Adipocyte (in vitro differentiated cells): ENCODE measurements at regions not wholly inside any gene's neighbourhood (a gene's known extent, or its start where the extent isn't known, plus 50 kb on each side); places are given as distances from the start of the nearest gene placed in this dataset.
"Not testable (repeated sequence)": the region's sequence is repeated elsewhere in the genome, so short reads cannot be mapped to it uniquely, and the experiment has no call there.

ENCODE experiments used
- DNase-seq: peaks from one replicate; pipeline ENCODE4 v3.0.0-alpha.2; 2015; ENCODE audit warnings: low read depth
- H3K27me3 ChIP-seq: replicated peaks from 2 replicates; pipeline ENCODE4 v1.7.0; 2013; ENCODE audit warnings: mild to moderate bottlenecking, low read length, moderate library complexity; ENCODE audit not compliant: control insufficient read depth, insufficient read depth
- H3K36me3 ChIP-seq: 2 replicates; pipeline ENCODE4 v1.7.0; 2013; ENCODE audit warnings: low read length, mild to moderate bottlenecking, moderate library complexity; ENCODE audit not compliant: control insufficient read depth, insufficient read depth, severe bottlenecking
- H3K4me1 ChIP-seq: 2 replicates; pipeline ENCODE4 v1.7.0; 2013; ENCODE audit warnings: mild to moderate bottlenecking, low read length, moderate library complexity; ENCODE audit not compliant: control insufficient read depth, insufficient read depth
- H3K4me3 ChIP-seq: 2 replicates; pipeline ENCODE4 v1.7.0; 2013; ENCODE audit warnings: mild to moderate bottlenecking, low read length, moderate library complexity
- H3K9ac ChIP-seq: 2 replicates; pipeline ENCODE4 v1.7.0; 2013; ENCODE audit warnings: mild to moderate bottlenecking, low read length, moderate library complexity
- H3K9me3 ChIP-seq: 2 replicates; pipeline ENCODE4 v1.7.0; 2013; ENCODE audit warnings: mild to moderate bottlenecking, low read length, moderate library complexity; ENCODE audit not compliant: control insufficient read depth

GRCh38 chr11:3468963-3469362 lies 90.0 kb upstream of the ZNF195 start:
- H3K36me3 ChIP-seq, H3K27me3 ChIP-seq, H3K4me1 ChIP-seq, DNase-seq, H3K9me3 ChIP-seq, H3K4me3 ChIP-seq, H3K9ac ChIP-seq: not testable (repeated sequence)

GRCh38 chr11:3467599-3467998 lies 88.7 kb upstream of the ZNF195 start:
- H3K27me3 ChIP-seq, H3K9me3 ChIP-seq, H3K9ac ChIP-seq, H3K36me3 ChIP-seq, DNase-seq, H3K4me3 ChIP-seq, H3K4me1 ChIP-seq: not testable (repeated sequence)

GRCh38 chr11:3455666-3456065 lies 76.7 kb upstream of the ZNF195 start:
- DNase-seq, H3K9me3 ChIP-seq, H3K4me1 ChIP-seq, H3K27me3 ChIP-seq, H3K9ac ChIP-seq, H3K36me3 ChIP-seq, H3K4me3 ChIP-seq: not testable (repeated sequence)

- peak; percentile 66 for DNase-seq
- not testable (repeated sequence) for H3K36me3 ChIP-seq, H3K4me3 ChIP-seq, H3K4me1 ChIP-seq, H3K27me3 ChIP-seq, H3K9me3 ChIP-seq, H3K9ac ChIP-seq
Measured at GRCh38 chr11:3454844-3455243, 75.9 kb upstream of the ZNF195 start.

GRCh38 chr11:3453596-3454256 lies 74.8 kb upstream of the ZNF195 start:
- H3K4me3 ChIP-seq, H3K4me1 ChIP-seq, DNase-seq, H3K36me3 ChIP-seq, H3K9ac ChIP-seq, H3K27me3 ChIP-seq, H3K9me3 ChIP-seq: not testable (repeated sequence)

GRCh38 chr11:3450822-3451221 lies 71.9 kb upstream of the ZNF195 start:
- not testable (repeated sequence) for DNase-seq, H3K9ac ChIP-seq, H3K4me1 ChIP-seq

GRCh38 chr11:3445535-3445934 lies 66.6 kb upstream of the ZNF195 start:
- not testable (repeated sequence) for DNase-seq, H3K4me3 ChIP-seq, H3K9me3 ChIP-seq, H3K27me3 ChIP-seq, H3K9ac ChIP-seq, H3K4me1 ChIP-seq, H3K36me3 ChIP-seq

More at GRCh38 chr11:3450822-3451221, 71.9 kb upstream of the ZNF195 start:
- not testable (repeated sequence) for H3K4me3 ChIP-seq, H3K9me3 ChIP-seq, H3K27me3 ChIP-seq, H3K36me3 ChIP-seq

GRCh38 chr11:3444420-3444744 lies 65.4 kb upstream of the ZNF195 start:
- H3K9ac ChIP-seq, H3K27me3 ChIP-seq, H3K4me1 ChIP-seq, DNase-seq, H3K36me3 ChIP-seq, H3K9me3 ChIP-seq, H3K4me3 ChIP-seq: not testable (repeated sequence)

GRCh38 chr11:3443700-3444419 lies 64.9 kb upstream of the ZNF195 start:
- not testable (repeated sequence) for H3K27me3 ChIP-seq, H3K36me3 ChIP-seq, H3K4me3 ChIP-seq, H3K9ac ChIP-seq, H3K9me3 ChIP-seq, H3K4me1 ChIP-seq, DNase-seq

- not testable (repeated sequence) for DNase-seq, H3K9ac ChIP-seq, H3K4me3 ChIP-seq
Measured at GRCh38 chr11:3437441-3437840, 58.5 kb upstream of the ZNF195 start.

GRCh38 chr11:3434976-3435375 lies 56.0 kb upstream of the ZNF195 start:
- no peaks in the 10 kb centered on the region for H3K9me3 ChIP-seq

More at GRCh38 chr11:3437441-3437840, 58.5 kb upstream of the ZNF195 start:
- H3K36me3 ChIP-seq, H3K9me3 ChIP-seq, H3K27me3 ChIP-seq, H3K4me1 ChIP-seq: not testable (repeated sequence)

GRCh38 chr11:3429191-3429590 lies 50.2 kb upstream of the ZNF195 start:
- H3K27me3 ChIP-seq, result peaks cover 16% of the 10 kb centered on the region
- DNase-seq, H3K4me3 ChIP-seq, H3K9me3 ChIP-seq, H3K4me1 ChIP-seq, H3K36me3 ChIP-seq, H3K9ac ChIP-seq: not testable (repeated sequence)

More at GRCh38 chr11:3434976-3435375, 56.0 kb upstream of the ZNF195 start:
- H3K9ac ChIP-seq, result no peak overlapping the region
- peaks cover 2% of the 10 kb centered on the region for H3K27me3 ChIP-seq
- no peaks in the 10 kb centered on the region for H3K36me3 ChIP-seq
- no peak overlapping the region for H3K4me3 ChIP-seq
- DNase-seq, result no peak
- H3K4me1 ChIP-seq, result no peaks in the 10 kb centered on the region
